ENCODE measurements at regions not wholly inside any gene's neighbourhood (a gene's known extent, or its start where the extent isn't known, plus 50 kb on each side); places are given as distances from the start of the nearest gene placed in this dataset.
"Not testable (repeated sequence)": the region's sequence is repeated elsewhere in the genome, so short reads cannot be mapped to it uniquely, and the experiment has no call there.

DNA sequence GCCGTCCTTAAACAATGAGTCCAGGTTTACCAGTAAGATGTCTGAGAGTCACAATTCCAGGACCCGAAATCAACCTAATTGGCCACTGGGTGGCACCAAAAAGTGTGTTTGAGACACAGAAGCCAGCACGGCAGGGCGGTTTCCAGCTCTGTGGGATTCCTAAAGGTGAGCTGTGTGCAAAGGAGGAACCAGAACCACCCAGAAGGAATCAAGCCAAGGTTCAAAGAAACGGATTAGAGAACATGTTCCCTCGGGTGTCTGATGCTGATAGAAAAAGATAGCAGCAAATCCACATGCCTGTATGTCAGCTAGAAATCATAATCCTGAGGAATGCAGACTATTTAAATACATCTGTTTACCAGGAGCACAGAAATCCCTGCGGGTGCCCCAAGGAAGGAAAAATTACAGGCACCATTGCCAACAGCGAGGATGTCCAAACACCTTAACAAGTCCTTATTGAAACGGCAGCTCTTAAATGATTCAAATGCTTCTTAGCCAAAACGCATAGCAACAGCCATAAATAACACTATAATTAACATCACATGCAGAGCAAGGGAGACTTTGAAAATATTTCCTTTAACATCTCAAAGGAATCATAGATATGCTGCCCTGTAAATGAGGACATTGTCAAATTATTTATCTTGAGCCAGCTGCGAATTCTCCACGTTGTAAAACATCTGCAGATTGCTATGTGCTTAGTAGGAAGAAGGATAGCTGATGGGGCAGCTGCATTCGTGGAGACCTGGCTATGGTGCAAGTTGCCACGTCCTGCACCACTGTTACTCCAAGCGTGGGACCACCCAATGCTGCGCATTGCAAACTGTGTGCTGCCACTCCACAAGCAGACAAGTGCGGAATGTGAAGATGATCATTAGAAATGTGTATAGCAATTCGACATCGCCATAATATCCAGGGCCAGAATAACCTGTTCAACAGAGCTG, 318.7 kb upstream of the NCKAP5 start:
- no peaks in the 10 kb centered on the region for H3K36me3 ChIP-seq (ENCODE audit: insufficient read depth, low read length)
- no peaks in the 10 kb centered on the region for H3K9me3 ChIP-seq (ENCODE audit: insufficient read depth, low read depth, low read length)
- H3K4me3 ChIP-seq (ENCODE audit: low read length), result no peak overlapping the region
- no peaks in the 10 kb centered on the region for H3K27me3 ChIP-seq (ENCODE audit: insufficient read depth, low read length)
- peaks cover 9% of the 10 kb centered on the region for H3K4me1 ChIP-seq (ENCODE audit: insufficient read depth, low read length)
- no peak overlapping the region for H3K9ac ChIP-seq (ENCODE audit: low read depth, low read length)
- WGBS, result 66% methylated on average over 19 of the region's 19 CpGs
- H3K27ac ChIP-seq (ENCODE audit: low read depth, low read length), result no peak overlapping the region

DNA sequence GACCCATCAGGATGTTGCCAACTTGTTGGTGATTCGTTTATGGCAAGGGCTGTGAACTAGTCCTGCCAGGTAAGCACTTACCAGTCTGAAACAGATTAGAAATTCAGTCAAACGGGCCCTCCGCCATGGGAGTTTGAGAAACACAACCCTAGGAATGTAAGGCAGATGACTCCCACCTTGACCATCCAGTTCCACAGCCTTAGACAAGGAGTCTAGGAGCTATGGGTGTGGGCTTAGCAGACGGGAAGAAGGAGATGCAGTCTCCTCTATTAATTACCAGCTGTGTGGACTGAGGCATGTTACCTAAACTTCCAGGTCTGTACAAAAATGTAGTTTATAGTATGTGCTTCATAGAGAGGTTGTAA, 319.4 kb upstream of the NCKAP5 start:
- H3K4me1 ChIP-seq (ENCODE audit: insufficient read depth, low read length), result peaks cover 9% of the 10 kb centered on the region
- H3K4me3 ChIP-seq (ENCODE audit: low read length), result no peak overlapping the region
- H3K27me3 ChIP-seq (ENCODE audit: insufficient read depth, low read length), result no peaks in the 10 kb centered on the region
- over 99% methylated on average over 4 of the region's 4 CpGs for WGBS
- H3K36me3 ChIP-seq (ENCODE audit: insufficient read depth, low read length), result no peaks in the 10 kb centered on the region
- no peak overlapping the region for H3K9ac ChIP-seq (ENCODE audit: low read depth, low read length)
- no peak overlapping the region for H3K27ac ChIP-seq (ENCODE audit: low read depth, low read length)
- no peaks in the 10 kb centered on the region for H3K9me3 ChIP-seq (ENCODE audit: insufficient read depth, low read depth, low read length)

GRCh38 chr2:133888107-133888506, 319.8 kb upstream of the NCKAP5 start:
- WGBS, result 94% methylated on average over 8 of the region's 8 CpGs
- Histone ChIP-seq H3K4me1 (ENCODE audit: insufficient read depth, low read length) (peaks cover 9% of the 10 kb centered on the region), H3K36me3 (ENCODE audit: insufficient read depth, low read length) (no peaks in the 10 kb centered on the region), H3K9me3 (ENCODE audit: insufficient read depth, low read depth, low read length) (no peaks in the 10 kb centered on the region), H3K4me3 (ENCODE audit: low read length) (no peak overlapping the region), H3K27ac (ENCODE audit: low read depth, low read length) (no peak overlapping the region), H3K9ac (ENCODE audit: low read depth, low read length) (no peak overlapping the region), H3K27me3 (ENCODE audit: insufficient read depth, low read length) (no peaks in the 10 kb centered on the region)

DNA sequence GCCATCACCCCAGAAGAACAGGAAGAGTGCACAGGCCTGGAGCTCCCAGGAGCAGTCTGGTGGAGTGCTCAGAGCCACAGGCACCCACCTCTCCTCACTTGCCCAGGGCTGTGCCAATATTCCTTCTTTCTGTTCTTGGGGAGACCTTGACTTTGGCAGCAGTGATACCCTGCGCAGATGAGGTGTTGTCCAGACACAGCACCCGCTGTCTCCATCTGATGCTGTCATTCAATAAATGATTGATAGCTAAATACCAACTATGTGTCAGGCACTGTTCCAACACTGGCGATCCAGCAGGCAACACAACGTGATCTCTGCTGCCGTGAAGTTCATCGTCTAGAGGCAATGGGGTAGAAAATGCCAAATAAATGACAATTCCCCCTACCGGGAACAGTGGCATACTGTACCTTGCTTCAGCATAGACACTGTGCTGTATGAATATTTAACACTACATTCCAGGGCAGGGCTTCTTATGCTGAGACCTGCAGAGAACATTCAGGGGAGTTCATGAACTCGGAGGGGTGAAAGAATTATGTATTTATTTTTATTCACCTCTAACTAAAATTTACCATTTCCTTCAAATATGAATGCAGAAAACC, 320.5 kb upstream of the NCKAP5 start:
- peaks cover 5% of the 10 kb centered on the region; the same call in 1 of the 2 replicates for H3K9me3 ChIP-seq (ENCODE audit: insufficient read depth, low read depth, low read length)
- peaks cover 9% of the 10 kb centered on the region for H3K4me1 ChIP-seq (ENCODE audit: insufficient read depth, low read length)
- H3K27me3 ChIP-seq (ENCODE audit: insufficient read depth, low read length), result no peaks in the 10 kb centered on the region
- no peaks in the 10 kb centered on the region for H3K36me3 ChIP-seq (ENCODE audit: insufficient read depth, low read length)
- H3K4me3 ChIP-seq (ENCODE audit: low read length), result no peak overlapping the region
- WGBS, result 96% methylated on average over 7 of the region's 8 CpGs
- H3K9ac ChIP-seq (ENCODE audit: low read depth, low read length), result no peak overlapping the region
- H3K27ac ChIP-seq (ENCODE audit: low read depth, low read length), result no peak overlapping the region

- H3K27ac ChIP-seq (ENCODE audit: low read depth, low read length), result no peak overlapping the region
- H3K4me1 ChIP-seq (ENCODE audit: insufficient read depth, low read length), result peaks cover 3% of the 10 kb centered on the region; the same call in 1 of the 2 replicates
- no peak overlapping the region for H3K9ac ChIP-seq (ENCODE audit: low read depth, low read length)
- peaks cover 11% of the 10 kb centered on the region; the same call in 1 of the 2 replicates for H3K9me3 ChIP-seq (ENCODE audit: insufficient read depth, low read depth, low read length)
- no peaks in the 10 kb centered on the region for H3K36me3 ChIP-seq (ENCODE audit: insufficient read depth, low read length)
- no peak overlapping the region for H3K4me3 ChIP-seq (ENCODE audit: low read length)
- no peaks in the 10 kb centered on the region for H3K27me3 ChIP-seq (ENCODE audit: insufficient read depth, low read length)
- WGBS, result 84% methylated on average over 8 of the region's 8 CpGs
These were observed 324.2 kb upstream of the NCKAP5 start for GRCh38 chr2:133892352-133892913.

DNA sequence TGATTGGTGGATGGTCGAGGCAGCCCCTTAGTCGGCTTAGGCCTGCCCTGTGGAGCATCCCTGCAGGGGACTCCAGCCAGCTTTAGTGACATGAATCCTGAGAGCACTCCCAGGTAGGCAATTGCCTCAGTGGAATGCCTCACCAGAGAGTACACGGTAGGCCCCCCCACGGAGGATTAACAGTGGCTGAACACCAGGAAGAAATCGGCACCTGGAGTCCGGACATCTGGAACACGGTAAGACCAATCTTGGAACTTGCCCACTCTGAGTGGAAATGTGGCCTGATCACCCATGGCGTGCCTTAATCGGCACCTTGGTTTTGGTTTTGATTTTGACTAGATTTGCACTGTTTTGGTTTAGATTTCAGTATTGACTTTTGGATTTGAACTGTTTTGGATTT, 326.2 kb upstream of the NCKAP5 start:
- no peaks in the 10 kb centered on the region for H3K36me3 ChIP-seq (ENCODE audit: insufficient read depth, low read length)
- H3K9ac ChIP-seq (ENCODE audit: low read depth, low read length), result no peak overlapping the region
- peaks cover 11% of the 10 kb centered on the region; the same call in 1 of the 2 replicates for H3K9me3 ChIP-seq (ENCODE audit: insufficient read depth, low read depth, low read length)
- H3K27me3 ChIP-seq (ENCODE audit: insufficient read depth, low read length), result no peaks in the 10 kb centered on the region
- WGBS, result 93% methylated on average over 9 of the region's 9 CpGs
- H3K4me1 ChIP-seq (ENCODE audit: insufficient read depth, low read length), result peaks cover 3% of the 10 kb centered on the region; the same call in 1 of the 2 replicates
- no peak overlapping the region for H3K27ac ChIP-seq (ENCODE audit: low read depth, low read length)
- H3K4me3 ChIP-seq (ENCODE audit: low read length), result no peak overlapping the region

GRCh38 chr2:133897838-133898237, 329.6 kb upstream of the NCKAP5 start:
- H3K4me1 ChIP-seq (ENCODE audit: insufficient read depth, low read length); H3K4me3 ChIP-seq (ENCODE audit: low read length); H3K27me3 ChIP-seq (ENCODE audit: insufficient read depth, low read length); H3K27ac ChIP-seq (ENCODE audit: low read depth, low read length); H3K9ac ChIP-seq (ENCODE audit: low read depth, low read length); H3K36me3 ChIP-seq (ENCODE audit: insufficient read depth, low read length): not testable (repeated sequence)
- peaks cover 11% of the 10 kb centered on the region; the same call in 1 of the 2 replicates for H3K9me3 ChIP-seq (ENCODE audit: insufficient read depth, low read depth, low read length)
- WGBS, result 84% methylated on average over 4 of the region's 4 CpGs

DNA sequence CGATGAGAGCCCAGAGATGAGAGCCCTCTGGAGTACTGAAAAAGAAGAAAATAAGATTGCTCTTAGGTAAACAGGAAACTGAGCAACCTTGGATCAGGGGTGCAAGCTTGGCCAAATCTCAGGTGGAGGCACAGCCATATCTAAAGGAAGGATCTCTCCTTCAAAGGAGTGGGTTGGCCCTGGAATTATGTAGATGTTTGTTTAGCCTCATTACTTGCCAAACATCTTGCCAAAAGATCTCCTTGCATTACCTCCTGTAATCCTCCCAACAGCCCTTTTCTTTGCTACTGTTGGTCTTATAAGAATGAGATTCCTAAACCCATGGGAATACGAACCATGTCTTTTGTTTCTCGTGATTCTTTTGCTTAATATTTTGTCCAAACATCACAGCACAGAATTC, 332.6 kb upstream of the NCKAP5 start:
- Histone ChIP-seq H3K36me3 (ENCODE audit: insufficient read depth, low read length) (no peaks in the 10 kb centered on the region), H3K4me3 (ENCODE audit: low read length) (no peak overlapping the region), H3K27me3 (ENCODE audit: insufficient read depth, low read length) (no peaks in the 10 kb centered on the region), H3K4me1 (ENCODE audit: insufficient read depth, low read length) (no peaks in the 10 kb centered on the region), H3K9ac (ENCODE audit: low read depth, low read length) (no peak overlapping the region), H3K27ac (ENCODE audit: low read depth, low read length) (no peak overlapping the region), H3K9me3 (ENCODE audit: insufficient read depth, low read depth, low read length) (no peaks in the 10 kb centered on the region)
- 90% methylated on average over 3 of the region's 3 CpGs for WGBS

DNA sequence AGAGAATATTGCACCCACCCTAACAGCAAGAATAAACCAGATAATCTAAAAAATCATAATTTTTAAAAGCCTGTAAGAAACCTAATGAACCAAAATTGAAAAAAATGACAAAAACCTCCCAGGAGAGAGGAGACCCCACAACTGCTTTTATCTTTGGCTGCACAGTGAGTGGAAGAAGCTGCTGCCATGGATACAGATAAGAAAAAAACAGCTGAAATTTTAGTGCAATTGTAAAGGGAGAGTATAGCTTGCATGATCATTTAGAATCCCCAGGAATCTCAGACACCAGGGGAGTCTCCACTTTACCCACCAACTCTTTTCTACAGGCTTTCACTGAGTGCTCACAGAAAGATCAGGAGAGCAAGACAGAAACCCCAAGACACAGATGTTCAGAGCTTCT, 338.1 kb upstream of the NCKAP5 start:
- Histone ChIP-seq H3K27ac (ENCODE audit: low read depth, low read length) (no peak overlapping the region), H3K27me3 (ENCODE audit: insufficient read depth, low read length) (no peaks in the 10 kb centered on the region), H3K9ac (ENCODE audit: low read depth, low read length) (no peak overlapping the region), H3K9me3 (ENCODE audit: insufficient read depth, low read depth, low read length) (peaks cover 5% of the 10 kb centered on the region; the same call in 1 of the 2 replicates), H3K36me3 (ENCODE audit: insufficient read depth, low read length) (no peaks in the 10 kb centered on the region), H3K4me3 (ENCODE audit: low read length) (no peak overlapping the region), H3K4me1 (ENCODE audit: insufficient read depth, low read length) (no peaks in the 10 kb centered on the region; the same call in 1 of the 2 replicates)

- no peaks in the 10 kb centered on the region for H3K36me3 ChIP-seq (ENCODE audit: insufficient read depth, low read length)
These were observed 338.7 kb upstream of the NCKAP5 start for GRCh38 chr2:133906926-133907325.

GRCh38 chr2:133908171-133908570, 339.9 kb upstream of the NCKAP5 start:
- Histone ChIP-seq H3K9ac (ENCODE audit: low read depth, low read length) (no peak overlapping the region), H3K4me1 (ENCODE audit: insufficient read depth, low read length) (no peaks in the 10 kb centered on the region; the same call in 1 of the 2 replicates), H3K27me3 (ENCODE audit: insufficient read depth, low read length) (no peaks in the 10 kb centered on the region)

More at GRCh38 chr2:133906926-133907325, 338.7 kb upstream of the NCKAP5 start:
- peaks cover 5% of the 10 kb centered on the region; the same call in 1 of the 2 replicates for H3K9me3 ChIP-seq (ENCODE audit: insufficient read depth, low read depth, low read length)
- H3K27ac ChIP-seq (ENCODE audit: low read depth, low read length), result no peak overlapping the region
- H3K9ac ChIP-seq (ENCODE audit: low read depth, low read length), result no peak overlapping the region
- no peak overlapping the region for H3K4me3 ChIP-seq (ENCODE audit: low read length)
- H3K4me1 ChIP-seq (ENCODE audit: insufficient read depth, low read length), result no peaks in the 10 kb centered on the region; the same call in 1 of the 2 replicates
- H3K27me3 ChIP-seq (ENCODE audit: insufficient read depth, low read length), result no peaks in the 10 kb centered on the region

More at GRCh38 chr2:133908171-133908570, 339.9 kb upstream of the NCKAP5 start:
- Histone ChIP-seq H3K9me3 (ENCODE audit: insufficient read depth, low read depth, low read length) (peaks cover 5% of the 10 kb centered on the region; the same call in 1 of the 2 replicates), H3K27ac (ENCODE audit: low read depth, low read length) (no peak overlapping the region), H3K36me3 (ENCODE audit: insufficient read depth, low read length) (no peaks in the 10 kb centered on the region), H3K4me3 (ENCODE audit: low read length) (no peak overlapping the region)
